SU-DHL-6 (cell line): ENCODE measurements at regions not wholly inside any gene's neighbourhood (a gene's known extent, or its start where the extent isn't known, plus 50 kb on each side); places are given as distances from the start of the nearest gene placed in this dataset.

Source experiments
- H2AFZ ChIP-seq: fragments of 200-600 bp; sonication (generic); 2 replicates; pipeline ENCODE4 v1.6.1; 2014; ENCODE audit warnings: low read depth, mild to moderate bottlenecking, moderate library complexity, mixed read lengths, antibody characterized with exemption, low read length; ENCODE audit not compliant: severe bottlenecking
- H3F3A ChIP-seq: fragments of 200-600 bp; shearing (Covaris generic); 2 replicates; pipeline ENCODE4 v1.6.0; 2016; ENCODE audit warnings: antibody characterized with exemption, mild to moderate bottlenecking; ENCODE audit not compliant: insufficient read depth
- H3K27ac ChIP-seq: fragments of 200-600 bp; sonication (generic); 2 replicates; pipeline ENCODE4 v1.5.1; 2016; ENCODE audit warnings: low read depth, mild to moderate bottlenecking, low read length, moderate library complexity, mixed read lengths
- H3K27me3 ChIP-seq: fragments of 200-600 bp; sonication (generic), shearing (Covaris generic); 2 replicates; pipeline ENCODE4 v1.6.0; 2014; ENCODE audit warnings: mild to moderate bottlenecking, low read length
- H3K36me3 ChIP-seq: fragments of 200-600 bp; sonication (generic); 2 replicates; pipeline ENCODE4 v1.6.1; 2014; ENCODE audit warnings: mild to moderate bottlenecking, low read length, mixed read lengths
- H3K4me2 ChIP-seq: fragments of 300-600, 200-600 bp; shearing (Covaris generic), sonication (generic); 2 replicates; pipeline ENCODE4 v1.6.0; 2014; ENCODE audit warnings: low read length, low read depth, mild to moderate bottlenecking; ENCODE audit not compliant: poor library complexity, severe bottlenecking
- H3K4me3 ChIP-seq: fragments of 200-600 bp; sonication (generic); 2 replicates; pipeline ENCODE4 v1.5.1; 2014; ENCODE audit warnings: antibody characterized with exemption, low read length, mild to moderate bottlenecking, mixed read lengths; ENCODE audit not compliant: insufficient read depth, poor library complexity, severe bottlenecking
- H3K79me2 ChIP-seq: fragments of 200-600 bp; sonication (generic); 2 replicates; pipeline ENCODE4 v1.6.1; 2014; ENCODE audit warnings: mild to moderate bottlenecking, low read length, moderate library complexity; ENCODE audit not compliant: insufficient read depth
- H3K9ac ChIP-seq: fragments of 200-600 bp; sonication (generic); 2 replicates; pipeline ENCODE4 v1.7.0; 2014; ENCODE audit warnings: mild to moderate bottlenecking, low read length
- H3K9me2 ChIP-seq: fragments of 200-600 bp; sonication (generic); replicated peaks from 2 replicates; pipeline ENCODE4 v1.6.1; 2014; ENCODE audit warnings: low read length; ENCODE audit not compliant: insufficient read depth
- H3K9me3 ChIP-seq: fragments of 200-600 bp; sonication (generic); 2 replicates; pipeline ENCODE4 v1.6.1; 2014; ENCODE audit warnings: low read length, mixed read lengths; ENCODE audit not compliant: insufficient read depth
- H4K20me1 ChIP-seq: fragments of 200-600 bp; sonication (generic); 2 replicates; pipeline ENCODE4 v1.6.1; 2014; ENCODE audit warnings: low read depth, mild to moderate bottlenecking, antibody characterized with exemption, low read length, moderate library complexity, mixed read lengths
- CTCF ChIP-seq: fragments of 200-600 bp; sonication (generic); IDR thresholded peaks from one replicate; pipeline ENCODE4 v1.5.1; 2017; ENCODE audit warnings: antibody characterized with exemption, mild to moderate bottlenecking, low read length, moderate library complexity; ENCODE audit not compliant: insufficient read depth, poor library complexity, severe bottlenecking
- EZH2phosphoT487 ChIP-seq: fragments of 200-600 bp; sonication (generic), shearing (Covaris generic); conservative IDR thresholded peaks from 2 replicates; pipeline ENCODE4 v1.6.1; 2018; ENCODE audit warnings: mild to moderate bottlenecking, antibody characterized with exemption, low read length, moderate library complexity, mixed read lengths

DNA sequence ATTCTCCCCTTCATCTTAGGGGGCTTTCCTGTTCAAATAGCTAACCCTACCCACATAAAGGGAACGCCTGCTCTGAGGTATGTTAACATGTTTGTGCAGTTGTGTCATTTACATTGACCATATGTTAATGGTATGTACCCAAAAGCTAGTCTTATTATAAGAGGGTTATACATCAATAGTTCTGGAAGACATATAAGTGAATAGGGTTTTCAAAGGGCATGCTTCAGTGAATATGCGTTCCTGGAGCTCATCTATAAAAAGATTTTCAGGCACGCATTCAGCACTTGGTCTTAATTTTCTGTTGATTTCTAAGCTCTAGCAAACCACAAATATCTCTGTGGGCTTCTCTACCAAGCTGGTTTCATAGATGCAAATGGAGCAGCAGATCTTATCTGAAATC is 766.1 kb downstream of the IRX1 start:
- no peak for TF ChIP-seq EZH2phosphoT487
- TF ChIP-seq CTCF = no peak
- Histone ChIP-seq H3K27ac (no peak overlapping the region), H3K79me2 (no peaks in the 10 kb centered on the region), H3K27me3 (no peaks in the 10 kb centered on the region), H3F3A (no peaks in the 10 kb centered on the region), H3K9me3 (no peaks in the 10 kb centered on the region), H3K4me3 (no peak overlapping the region), H3K36me3 (no peaks in the 10 kb centered on the region), H4K20me1 (no peaks in the 10 kb centered on the region), H3K9ac (no peak overlapping the region), H3K4me2 (no peak overlapping the region), H3K9me2 (no peaks in the 10 kb centered on the region), H2AFZ (no peak overlapping the region)

DNA sequence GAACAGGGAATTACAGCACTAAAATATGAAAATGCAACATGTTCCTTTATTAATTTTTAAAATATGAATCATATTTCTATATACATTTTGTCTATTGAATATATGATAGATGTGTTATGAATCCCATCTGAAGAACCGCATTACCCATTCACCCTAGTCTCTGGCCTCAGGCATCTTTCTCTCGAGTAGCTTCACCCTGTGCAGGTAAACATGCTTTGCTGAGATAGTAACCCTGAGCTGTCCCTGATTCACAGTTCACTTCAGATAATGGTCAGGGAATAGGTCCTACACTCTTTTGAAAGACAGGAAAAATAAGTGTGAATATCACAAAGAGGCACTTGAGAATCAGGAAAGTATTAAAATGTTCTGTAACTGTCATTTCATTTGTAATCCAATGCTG is 766.8 kb downstream of the IRX1 start:
- Histone ChIP-seq H2AFZ (no peak overlapping the region), H3K4me2 (no peak overlapping the region)

GRCh38 chr5:4363045-4363444 is 767.4 kb downstream of the IRX1 start:
- Histone ChIP-seq H3K9ac (no peak overlapping the region), H3K79me2 (no peaks in the 10 kb centered on the region), H3K4me2 (no peak overlapping the region), H4K20me1 (no peaks in the 10 kb centered on the region), H3K27ac (no peak overlapping the region), H2AFZ (no peak overlapping the region), H3K9me3 (no peaks in the 10 kb centered on the region), H3K27me3 (no peaks in the 10 kb centered on the region), H3K4me3 (no peak overlapping the region), H3K9me2 (no peaks in the 10 kb centered on the region), H3F3A (no peaks in the 10 kb centered on the region), H3K36me3 (no peaks in the 10 kb centered on the region)
- TF ChIP-seq EZH2phosphoT487 (no peak), CTCF (no peak)

More for the DNA sequence above, 766.8 kb downstream of the IRX1 start:
- H4K20me1 ChIP-seq = no peaks in the 10 kb centered on the region
- TF ChIP-seq CTCF (no peak), EZH2phosphoT487 (no peak)
- no peaks in the 10 kb centered on the region for H3K36me3 ChIP-seq
- H3K9me3 ChIP-seq = no peaks in the 10 kb centered on the region
- no peak overlapping the region for H3K27ac ChIP-seq
- no peaks in the 10 kb centered on the region for H3F3A ChIP-seq
- H3K79me2 ChIP-seq = no peaks in the 10 kb centered on the region
- no peaks in the 10 kb centered on the region for H3K9me2 ChIP-seq
- H3K4me3 ChIP-seq = no peak overlapping the region
- H3K27me3 ChIP-seq = no peaks in the 10 kb centered on the region
- H3K9ac ChIP-seq = no peak overlapping the region

- no peaks in the 10 kb centered on the region for H4K20me1 ChIP-seq
- H3K4me3 ChIP-seq = no peak overlapping the region
- H3K79me2 ChIP-seq = no peaks in the 10 kb centered on the region
- H3F3A ChIP-seq = no peaks in the 10 kb centered on the region
- H3K9me3 ChIP-seq = no peaks in the 10 kb centered on the region
- no peak overlapping the region for H3K27ac ChIP-seq
- H3K27me3 ChIP-seq = no peaks in the 10 kb centered on the region
- no peak overlapping the region for H3K9ac ChIP-seq
- no peaks in the 10 kb centered on the region for H3K9me2 ChIP-seq
- no peaks in the 10 kb centered on the region for H3K36me3 ChIP-seq
- TF ChIP-seq CTCF = no peak
- TF ChIP-seq EZH2phosphoT487 = no peak
- H3K4me2 ChIP-seq = no peak overlapping the region
- no peak overlapping the region for H2AFZ ChIP-seq
Measured at GRCh38 chr5:4366628-4367027, 771.0 kb downstream of the IRX1 start.
